CD4-positive, alpha-beta T cell treated with Interleukin-15 for 1 hour (primary cell): ENCODE measurements at regions not wholly inside any gene's neighbourhood (a gene's known extent, or its start where the extent isn't known, plus 50 kb on each side); places are given as distances from the start of the nearest gene placed in this dataset.

Experiments
- DNase-seq: peaks from one replicate; pipeline ENCODE4 v3.0.0-alpha.2; 2020

GRCh38 chr17:79338604-79339003, 264.0 kb downstream of the ENGASE start:
- DNase-seq: no peak

DNA sequence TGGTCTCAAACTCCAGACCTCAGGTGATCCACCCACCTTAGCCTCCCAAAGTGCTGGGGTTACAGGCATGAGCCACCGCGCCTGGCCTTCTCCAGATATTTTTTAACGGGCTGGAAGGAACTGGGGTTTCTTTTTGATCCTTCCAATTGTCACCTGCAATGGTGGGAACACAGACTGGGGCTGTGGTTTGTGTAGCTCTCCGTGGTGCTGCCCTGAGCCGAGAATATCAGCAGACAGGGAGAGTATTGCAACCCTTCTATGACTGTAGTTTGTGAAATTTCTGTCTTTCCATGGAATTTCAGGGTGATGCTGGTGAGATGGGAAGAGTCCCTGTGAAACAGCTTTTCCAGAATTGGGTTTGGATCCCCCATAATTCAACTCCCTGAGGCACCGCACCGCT, 263.5 kb downstream of the ENGASE start:
- no peak for DNase-seq

GRCh38 chr17:79337053-79337452, 262.4 kb downstream of the ENGASE start:
- DNase-seq: no peak

DNA sequence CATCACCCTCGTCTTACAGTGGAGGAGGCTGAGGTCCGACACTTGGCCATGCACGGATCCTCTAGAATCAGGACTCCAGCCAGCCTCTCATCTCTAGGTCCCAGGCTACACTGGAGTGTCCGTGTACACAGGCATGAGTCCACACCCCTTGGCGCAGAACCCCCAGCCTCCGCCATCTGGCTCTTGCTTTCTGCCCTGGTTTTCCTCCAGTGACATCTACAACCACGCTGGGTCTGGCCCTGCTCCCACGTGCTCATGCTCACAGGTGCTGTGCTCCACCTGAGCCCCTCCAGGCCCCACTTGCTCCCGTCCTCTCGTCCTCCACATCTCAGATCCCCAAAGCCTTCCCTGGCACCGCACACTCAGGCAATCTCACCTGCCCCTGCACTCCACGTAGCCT, 260.8 kb downstream of the ENGASE start:
- no peak for DNase-seq

DNA sequence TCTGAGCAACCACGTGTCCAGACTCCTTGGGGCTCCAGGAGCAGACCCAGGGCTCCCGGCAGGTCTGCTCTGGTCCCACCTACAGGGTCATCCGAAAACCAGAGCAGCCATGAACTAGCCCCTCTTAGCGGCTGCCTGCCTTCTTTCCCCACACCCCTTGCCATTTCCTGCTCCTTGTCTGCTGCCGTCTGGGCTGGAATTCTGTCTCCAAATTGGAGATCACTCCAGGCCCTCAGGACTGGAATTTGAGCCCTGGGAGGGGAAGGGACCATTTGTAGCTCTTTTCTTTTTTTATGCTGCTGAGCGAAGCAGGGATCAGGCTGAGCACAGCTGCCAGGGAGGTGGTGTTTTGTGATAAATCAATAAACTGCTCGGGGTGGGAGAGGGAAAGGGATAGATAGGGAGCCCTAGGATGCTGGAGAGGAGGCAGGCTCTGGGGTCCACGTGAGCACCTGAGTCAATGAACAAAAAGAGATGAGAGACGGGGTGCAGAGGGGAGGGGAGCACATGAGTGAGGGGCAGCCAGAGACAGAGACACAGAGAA, 257.5 kb downstream of the ENGASE start:
- no peak for DNase-seq

GRCh38 chr17:79331492-79331891, 256.9 kb downstream of the ENGASE start:
- DNase-seq: no peak

- DNase-seq: no peak
Observed at GRCh38 chr17:79330696-79331095, 256.1 kb downstream of the ENGASE start.

GRCh38 chr17:79330229-79330628, 255.6 kb downstream of the ENGASE start:
- DNase-seq: no peak

- DNase-seq: no peak
Observed at GRCh38 chr17:79326814-79327213, 252.2 kb downstream of the ENGASE start.

- DNase-seq: no peak
Observed at GRCh38 chr17:79325709-79326430, 251.2 kb downstream of the ENGASE start.

DNA sequence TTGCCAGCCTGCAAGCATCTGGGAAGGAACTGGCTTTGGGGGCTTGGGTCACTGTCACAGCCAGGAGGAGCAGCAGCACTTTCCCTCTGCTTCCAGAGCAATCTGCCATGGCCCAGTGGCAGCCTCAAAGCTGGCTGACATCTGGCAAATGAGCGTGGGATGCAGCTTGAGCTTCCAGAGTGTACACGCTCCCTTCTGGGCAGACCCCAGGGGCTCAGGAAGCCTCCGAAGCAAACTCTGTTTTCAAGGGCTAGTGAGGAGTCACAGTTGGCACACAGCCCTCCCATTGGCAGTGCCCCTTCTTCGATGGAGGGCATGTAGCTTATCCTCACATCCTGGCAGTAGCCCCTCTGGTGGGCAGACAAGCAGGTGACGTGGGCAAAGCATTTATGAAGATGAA, 249.6 kb downstream of the ENGASE start:
- no peak for DNase-seq

DNA sequence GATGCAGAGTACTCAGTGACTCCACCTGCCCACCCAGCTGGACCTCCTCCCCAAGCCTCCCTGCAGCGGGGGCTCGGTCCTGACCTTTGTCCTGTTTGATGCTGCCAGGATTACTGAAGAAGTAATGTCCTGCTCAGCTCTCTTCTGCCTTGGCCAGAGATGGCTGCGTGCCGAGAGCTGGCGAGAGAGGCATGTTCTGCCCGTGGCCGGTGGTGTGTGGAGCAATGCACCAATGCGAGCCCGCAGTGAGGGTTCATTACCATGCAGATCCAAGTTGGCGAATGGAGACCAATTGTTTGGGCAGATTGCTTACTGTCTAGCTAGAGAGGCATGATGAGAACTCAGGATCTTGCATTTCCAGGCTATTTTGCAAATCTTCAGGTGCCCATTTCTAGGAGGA, 248.9 kb downstream of the ENGASE start:
- no peak for DNase-seq

DNA sequence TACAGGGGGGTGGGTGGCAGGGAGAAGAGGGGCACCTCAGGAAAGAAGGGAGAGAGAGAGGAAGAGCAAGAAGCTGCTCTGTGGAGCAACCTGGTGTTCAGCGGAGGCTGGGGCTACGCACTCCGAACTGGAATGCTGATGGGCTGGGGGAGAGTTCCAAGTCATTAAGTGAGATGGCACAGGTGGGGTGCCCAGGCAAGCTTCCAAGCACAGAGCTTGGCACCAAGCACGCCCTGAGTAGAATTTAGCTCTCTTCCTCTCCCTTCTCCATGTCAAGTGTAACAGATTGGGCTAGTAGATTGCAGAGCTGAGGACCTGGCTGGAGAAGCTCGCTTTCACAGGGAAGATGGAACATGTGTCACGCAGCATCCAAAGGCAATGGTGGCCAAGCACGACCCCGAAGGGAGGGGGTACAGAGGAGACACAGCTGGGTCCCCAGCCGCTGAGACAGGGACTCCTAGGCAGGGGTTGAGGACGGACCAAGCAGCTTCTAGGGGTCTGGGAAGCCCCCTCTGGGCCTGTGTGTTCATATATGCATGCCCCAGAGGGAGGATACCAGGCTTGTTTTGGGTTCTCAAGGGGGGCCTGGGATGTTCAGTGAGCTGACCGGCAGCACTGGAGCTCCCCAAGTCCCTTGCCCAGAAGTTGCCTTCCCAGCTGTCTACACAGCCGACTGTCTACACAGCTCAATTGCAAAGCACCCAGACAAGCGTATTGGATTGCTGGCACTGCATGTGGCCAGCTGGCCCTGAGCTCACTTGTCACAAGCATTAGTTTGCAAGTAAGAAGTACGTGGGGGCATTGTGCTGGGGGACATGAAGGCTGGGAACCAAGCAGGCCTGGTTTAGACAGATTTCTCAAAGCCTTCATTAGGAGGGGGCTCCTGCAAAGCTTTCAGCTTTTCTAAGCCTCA, 247.8 kb downstream of the ENGASE start:
- DNase-seq: no peak

DNA sequence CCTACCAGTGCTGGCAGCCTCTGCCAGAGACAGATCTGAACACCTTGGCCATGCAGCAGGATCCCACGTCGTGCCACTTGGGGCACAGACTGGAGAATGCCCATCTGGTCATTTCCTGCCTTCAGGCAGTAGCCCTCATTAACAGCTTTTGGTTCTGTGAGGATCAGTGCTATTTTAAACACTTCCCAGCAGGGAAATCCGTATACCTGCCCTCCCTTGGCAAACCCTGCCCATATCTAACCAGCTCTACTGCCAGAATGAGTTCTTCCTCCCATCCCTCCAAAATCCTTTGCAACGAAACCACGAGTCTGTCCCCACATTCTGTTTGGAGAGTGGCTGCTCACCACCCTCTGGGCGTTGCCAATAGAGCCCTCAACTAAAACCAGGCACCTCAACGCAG, 245.7 kb downstream of the ENGASE start:
- DNase-seq: no peak

- no peak for DNase-seq
Observed at GRCh38 chr17:79317916-79318315, 243.3 kb downstream of the ENGASE start.

GRCh38 chr17:79316805-79317204, 242.2 kb downstream of the ENGASE start:
- no peak for DNase-seq

DNA sequence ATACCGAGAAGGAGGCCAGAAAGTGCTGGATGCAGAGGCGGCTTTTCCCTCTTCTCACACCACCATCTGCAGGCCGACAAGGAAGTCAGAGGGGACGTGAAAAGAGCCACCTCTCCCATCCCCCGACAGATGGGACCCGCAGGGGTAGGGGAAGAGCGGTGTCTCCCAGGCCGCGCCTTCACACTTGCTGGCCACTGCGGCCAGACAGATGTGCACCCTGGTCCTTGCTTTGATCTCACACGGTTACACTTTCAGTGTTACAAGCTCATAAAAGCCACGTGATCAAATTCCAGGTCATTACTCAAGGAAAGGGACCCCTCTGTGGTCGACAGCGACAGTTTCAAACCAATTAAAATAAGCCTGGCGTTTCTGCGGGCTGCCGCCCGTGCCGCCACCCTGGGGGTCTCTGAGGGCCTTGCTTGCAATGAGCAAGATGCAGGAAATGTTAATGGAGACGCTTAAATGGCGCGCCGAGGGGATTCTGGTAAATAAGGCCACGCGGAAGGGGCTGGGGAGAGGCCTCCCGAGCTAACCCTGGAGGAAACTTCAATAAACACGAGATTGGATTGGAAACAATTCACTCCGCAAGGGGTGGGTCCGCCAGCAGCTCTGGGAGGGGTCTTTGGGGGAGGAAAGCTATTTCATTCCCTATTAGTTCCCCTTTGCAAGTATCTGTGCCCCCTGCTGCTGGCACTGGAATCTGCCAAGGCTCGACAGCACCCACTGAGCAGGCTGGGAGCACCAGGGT, 240.9 kb downstream of the ENGASE start:
- no peak for DNase-seq

DNA sequence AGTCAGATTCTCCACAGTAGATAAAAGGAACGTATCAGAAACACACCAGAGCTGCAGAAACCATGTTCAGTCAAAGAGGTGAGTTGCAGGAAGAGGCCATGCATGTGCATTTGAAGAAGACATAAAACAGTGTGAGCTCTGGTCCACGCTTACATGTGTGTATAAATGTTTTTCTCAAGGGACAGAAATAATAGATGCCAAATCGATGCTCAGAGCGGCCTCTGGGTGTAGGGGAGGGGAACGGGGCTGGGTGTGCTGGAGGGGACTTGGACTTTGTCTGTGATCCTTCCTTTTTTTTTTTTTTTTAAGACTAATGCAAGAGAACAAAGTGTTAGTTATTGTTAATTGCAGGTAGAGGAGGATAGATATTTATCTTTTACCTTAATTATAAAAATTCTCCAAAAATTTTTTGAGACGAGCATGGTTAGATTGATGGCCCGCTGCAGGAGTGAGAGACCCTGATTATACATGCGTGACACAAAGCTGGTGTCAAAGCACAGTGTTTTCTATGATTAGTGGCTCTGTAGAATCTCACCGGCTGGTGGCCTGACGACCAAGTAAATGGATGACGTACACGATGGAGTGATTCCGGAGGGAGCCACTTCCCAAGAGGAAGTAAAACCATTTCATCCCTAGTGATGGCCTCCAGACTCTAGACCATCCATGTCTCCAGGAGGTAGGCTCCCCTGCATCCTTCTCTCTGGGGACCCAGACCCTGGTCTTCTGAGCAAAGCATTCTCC, 240.2 kb downstream of the ENGASE start:
- DNase-seq: no peak

- no peak for DNase-seq
Observed at GRCh38 chr17:79311373-79311772, 236.7 kb downstream of the ENGASE start.

DNA sequence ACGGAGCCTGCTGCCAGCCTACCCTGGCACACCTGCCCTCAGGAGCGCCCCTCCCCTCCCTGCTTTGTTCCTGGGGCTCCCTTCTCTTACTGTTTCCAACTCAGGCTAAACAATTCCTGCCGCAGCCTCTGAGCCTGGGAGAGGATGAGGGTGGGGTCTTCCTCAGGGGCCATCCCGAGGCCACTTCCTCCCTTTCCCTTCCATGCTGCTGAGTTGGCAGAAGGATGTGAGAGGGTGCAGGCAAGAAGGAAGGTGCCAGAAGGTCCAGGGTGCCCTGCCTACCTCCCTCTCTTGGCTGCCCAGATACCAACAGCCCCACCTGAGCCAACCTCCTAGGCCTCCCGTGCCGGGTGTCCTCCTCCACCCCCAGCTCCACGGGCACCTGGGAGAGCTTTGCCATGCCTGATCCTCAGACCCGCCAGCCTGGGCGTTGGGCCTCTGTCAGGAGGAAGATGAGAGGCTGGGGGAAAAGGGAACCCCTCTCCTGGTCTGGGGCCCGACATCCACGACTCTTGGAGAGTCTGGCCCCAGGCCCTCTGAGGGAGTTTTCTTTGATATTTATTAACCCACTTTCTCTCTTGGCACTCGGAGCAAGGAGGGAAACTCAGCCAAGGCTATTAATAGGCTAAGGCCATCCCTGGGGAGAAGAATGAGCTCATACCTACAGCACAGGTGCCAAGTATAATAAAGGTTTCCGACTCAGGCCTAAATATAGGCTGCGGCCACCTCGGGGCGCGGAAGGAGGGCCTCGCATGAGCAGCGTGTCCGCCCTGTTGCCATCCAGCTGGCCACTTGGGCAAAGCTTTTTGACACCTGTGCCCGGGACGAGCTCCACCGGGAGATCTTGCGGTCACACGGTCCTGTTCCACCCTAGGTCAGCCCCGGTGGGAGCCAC, 232.0 kb downstream of the ENGASE start:
- no peak for DNase-seq

- DNase-seq: no peak
Observed at GRCh38 chr17:79305768-79306423, 231.3 kb downstream of the ENGASE start.
